KOPT-K1 (cell line): ENCODE measurements at regions not wholly inside any gene's neighbourhood (a gene's known extent, or its start where the extent isn't known, plus 50 kb on each side); places are given as distances from the start of the nearest gene placed in this dataset.

Experiments used
- H3K27ac ChIP-seq: fragments of 200-600 bp; sonication (generic); 2 replicates; pipeline ENCODE4 v1.5.1; 2016; ENCODE audit warnings: antibody characterized with exemption, mild to moderate bottlenecking, low read depth, low read length; ENCODE audit not compliant: poor library complexity, severe bottlenecking
- H3K36me3 ChIP-seq: fragments of 200-600 bp; sonication (generic); 2 replicates; pipeline ENCODE4 v1.5.1; 2017; ENCODE audit warnings: antibody characterized with exemption, mild to moderate bottlenecking, low read length, moderate library complexity; ENCODE audit not compliant: insufficient read depth
- H3K9me3 ChIP-seq: fragments of 200-600 bp; sonication (generic); 2 replicates; pipeline ENCODE4 v1.5.1; 2017; ENCODE audit warnings: antibody characterized with exemption, low read length, mild to moderate bottlenecking; ENCODE audit not compliant: insufficient read depth, poor library complexity, severe bottlenecking

DNA sequence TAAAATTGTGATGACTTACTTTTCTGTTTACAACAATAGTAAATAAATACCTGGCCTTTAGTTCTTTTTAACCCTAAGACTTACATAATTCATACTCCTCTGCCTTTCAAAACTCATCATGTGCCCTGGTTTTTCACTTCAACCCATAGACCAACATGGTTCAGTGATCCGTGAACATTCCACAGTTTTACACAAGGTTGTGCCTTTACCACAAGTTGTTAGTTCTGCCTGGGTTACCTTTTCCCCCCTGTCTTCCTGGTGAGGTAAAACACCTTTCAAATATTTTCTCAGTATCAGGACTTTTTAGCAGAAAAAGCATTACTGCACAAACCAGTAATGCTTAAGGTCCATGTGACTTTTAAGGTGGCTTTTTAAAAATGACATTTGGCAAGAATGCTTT lies 1466.4 kb downstream of the PLA2G4A start:
- Histone ChIP-seq H3K27ac (no peak overlapping the region), H3K36me3 (no peaks in the 10 kb centered on the region), H3K9me3 (no peaks in the 10 kb centered on the region)

DNA sequence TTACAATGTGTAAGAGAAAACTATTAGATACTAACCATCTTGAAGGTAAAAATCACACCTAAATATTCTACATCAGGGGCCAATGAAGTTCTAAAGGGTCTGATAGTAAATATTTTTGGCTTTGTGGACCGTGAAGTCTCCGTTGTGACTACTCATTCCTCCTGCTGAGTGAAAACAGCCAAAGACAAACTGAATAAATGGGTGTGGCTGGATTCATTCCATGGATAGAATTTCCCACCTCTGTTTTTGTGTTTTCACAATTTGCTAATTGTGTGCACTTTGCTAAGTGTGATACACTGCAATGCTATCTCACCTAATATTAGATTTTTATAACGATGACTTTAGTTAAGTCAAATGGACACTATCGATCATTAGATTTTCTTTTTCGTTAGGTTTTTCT lies 1474.0 kb downstream of the PLA2G4A start:
- Histone ChIP-seq H3K36me3 (no peaks in the 10 kb centered on the region), H3K27ac (no peak overlapping the region), H3K9me3 (no peaks in the 10 kb centered on the region)

DNA sequence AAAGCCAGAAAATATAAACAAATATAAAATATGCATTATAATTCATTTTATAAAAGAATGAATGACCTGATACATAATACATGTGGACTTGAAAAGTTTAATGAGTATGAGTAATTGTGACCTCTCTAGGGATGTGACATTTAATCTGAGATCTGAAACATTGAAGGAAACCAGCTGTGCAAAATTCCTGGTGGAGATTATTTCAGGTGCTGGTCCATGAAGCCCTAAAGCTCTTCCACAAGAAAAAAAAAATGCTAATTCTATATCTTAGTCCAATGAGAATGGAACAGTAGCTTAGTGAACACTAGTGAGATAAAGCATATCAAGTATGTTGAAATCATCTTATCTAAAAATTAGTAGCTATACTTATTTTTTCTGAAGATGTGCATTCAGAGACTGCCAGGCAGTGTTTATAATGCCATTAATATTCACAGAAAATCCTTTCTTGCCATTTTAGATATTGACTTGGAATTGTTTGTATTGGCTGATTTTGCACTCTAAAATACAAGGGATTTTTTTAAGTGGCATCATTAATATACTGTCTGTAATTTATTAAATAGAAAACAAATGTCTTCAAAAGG lies 1485.9 kb downstream of the PLA2G4A start:
- Histone ChIP-seq H3K9me3 (no peaks in the 10 kb centered on the region), H3K36me3 (no peaks in the 10 kb centered on the region), H3K27ac (no peak overlapping the region)

DNA sequence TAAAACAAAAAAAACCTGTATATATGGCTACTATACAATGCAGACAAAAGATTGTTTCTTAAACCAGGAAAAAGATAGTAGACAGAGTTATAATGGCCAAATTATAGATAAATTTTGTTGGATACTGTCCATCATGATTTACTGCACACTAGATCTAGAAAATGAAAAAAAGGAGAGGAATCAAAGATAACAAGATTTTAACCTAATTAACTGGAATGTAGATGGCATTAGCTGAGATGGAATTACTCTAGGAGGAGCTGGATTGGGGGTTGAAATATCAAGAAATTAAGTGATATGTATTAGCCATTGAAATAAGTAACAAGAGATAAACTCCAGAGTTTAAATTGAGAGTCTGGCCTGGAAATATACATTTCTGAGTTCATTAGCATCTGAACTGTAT lies 1489.1 kb downstream of the PLA2G4A start:
- Histone ChIP-seq H3K27ac (no peak overlapping the region), H3K9me3 (no peaks in the 10 kb centered on the region), H3K36me3 (no peaks in the 10 kb centered on the region)

DNA sequence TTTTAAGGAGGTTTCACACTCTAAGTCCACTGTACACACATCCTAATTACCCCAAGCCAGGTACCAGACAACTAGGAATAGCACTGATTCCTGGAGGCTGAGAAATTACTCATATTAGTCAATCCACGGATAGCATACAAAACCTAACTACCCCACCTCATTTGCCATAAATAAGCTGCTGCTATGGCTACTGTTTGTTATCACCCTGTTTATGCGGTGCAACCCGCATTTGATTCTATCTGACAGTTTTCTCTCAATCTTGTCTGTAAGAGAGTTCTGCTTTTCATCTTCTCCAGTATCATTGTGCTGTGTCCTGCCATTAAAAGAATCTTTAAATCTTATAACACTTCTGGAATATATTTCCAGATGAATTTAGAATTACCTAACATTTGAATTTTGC lies 1496.5 kb downstream of the PLA2G4A start:
- H3K27ac ChIP-seq: no peak overlapping the region
- no peaks in the 10 kb centered on the region for H3K36me3 ChIP-seq
- no peaks in the 10 kb centered on the region for H3K9me3 ChIP-seq

DNA sequence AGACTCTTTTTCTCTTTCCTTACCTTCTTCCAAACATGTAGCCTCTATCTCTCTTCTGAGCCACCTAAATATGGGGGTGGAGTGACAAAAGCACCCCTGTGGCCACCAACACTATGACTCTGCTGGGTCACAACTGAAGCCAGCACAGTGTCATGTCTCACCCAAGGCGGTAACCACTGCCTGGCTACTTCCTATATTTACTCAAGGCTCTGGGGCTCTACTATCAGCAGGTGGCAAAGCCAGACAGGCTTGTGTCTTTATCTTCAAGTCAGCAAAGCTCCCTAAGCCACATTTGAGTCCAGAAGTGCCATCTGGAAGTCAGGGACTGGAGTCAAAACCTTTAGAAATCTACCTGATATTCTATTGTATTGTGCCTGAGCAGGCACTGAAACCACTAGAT lies 1515.2 kb downstream of the PLA2G4A start:
- H3K9me3 ChIP-seq: no peaks in the 10 kb centered on the region
- no peak overlapping the region for H3K27ac ChIP-seq
- no peaks in the 10 kb centered on the region for H3K36me3 ChIP-seq

DNA sequence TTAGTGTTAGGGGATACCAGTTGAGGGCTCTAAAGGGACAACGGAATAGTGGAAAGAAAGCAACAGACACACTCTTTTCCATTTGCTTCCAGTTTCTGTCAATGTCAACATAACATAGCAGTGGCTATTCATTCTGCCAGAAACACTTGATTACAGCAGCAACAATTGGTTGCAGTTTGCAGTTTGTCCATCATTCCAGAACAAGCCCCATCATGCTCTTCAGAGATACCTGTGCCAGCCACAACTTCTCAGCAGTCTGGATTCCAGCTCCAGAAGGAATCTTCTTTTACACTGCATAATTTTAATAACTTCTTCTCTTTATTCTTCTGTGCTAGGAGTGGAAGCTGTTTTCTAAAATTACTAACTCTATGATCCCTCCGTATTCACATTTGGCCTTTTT lies 1521.4 kb downstream of the PLA2G4A start:
- H3K9me3 ChIP-seq: no peaks in the 10 kb centered on the region
- H3K27ac ChIP-seq: no peak overlapping the region
- no peaks in the 10 kb centered on the region for H3K36me3 ChIP-seq

DNA sequence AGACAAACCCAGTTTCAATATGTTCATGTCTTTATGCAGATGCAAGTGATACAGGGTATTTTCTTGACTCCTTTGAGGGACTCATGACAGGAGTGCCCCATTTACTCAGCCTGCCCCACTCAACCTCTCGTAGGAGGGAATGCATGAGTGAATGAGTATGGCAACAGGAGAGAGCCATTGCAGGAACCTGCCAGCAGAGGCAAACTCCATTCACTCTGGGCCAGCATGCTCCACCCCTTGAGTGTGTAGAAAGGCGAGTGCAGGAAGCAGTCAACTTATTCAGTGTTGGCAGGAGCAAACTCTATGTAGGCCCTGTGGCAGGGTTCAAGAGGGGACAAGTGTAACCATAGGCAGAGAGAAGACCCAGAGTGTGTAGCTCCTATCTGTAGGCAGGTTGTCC lies 1526.3 kb downstream of the PLA2G4A start:
- Histone ChIP-seq H3K9me3 (no peaks in the 10 kb centered on the region), H3K36me3 (no peaks in the 10 kb centered on the region), H3K27ac (no peak overlapping the region)

DNA sequence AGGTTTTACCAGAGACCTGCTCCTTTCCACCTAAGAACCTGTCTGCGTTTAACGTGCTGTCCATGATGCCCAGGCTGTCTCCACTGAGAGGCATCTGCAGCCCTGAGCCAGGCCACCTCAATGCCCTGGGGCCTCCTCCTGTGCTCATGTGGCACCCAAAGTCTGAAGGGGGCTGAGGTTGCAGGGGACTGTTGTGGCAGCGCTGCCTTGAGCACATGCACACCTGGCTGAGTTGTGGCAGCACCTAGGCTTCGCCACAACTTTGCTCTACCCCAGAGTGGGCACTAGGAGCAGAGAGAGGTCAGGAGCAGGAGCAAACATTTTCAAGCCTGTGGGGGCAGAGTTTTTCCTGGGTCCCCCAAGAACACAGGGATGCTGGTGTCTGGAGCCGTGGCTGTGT lies 1527.1 kb downstream of the PLA2G4A start:
- H3K36me3 ChIP-seq: no peaks in the 10 kb centered on the region
- H3K9me3 ChIP-seq: no peaks in the 10 kb centered on the region
- no peak overlapping the region for H3K27ac ChIP-seq

DNA sequence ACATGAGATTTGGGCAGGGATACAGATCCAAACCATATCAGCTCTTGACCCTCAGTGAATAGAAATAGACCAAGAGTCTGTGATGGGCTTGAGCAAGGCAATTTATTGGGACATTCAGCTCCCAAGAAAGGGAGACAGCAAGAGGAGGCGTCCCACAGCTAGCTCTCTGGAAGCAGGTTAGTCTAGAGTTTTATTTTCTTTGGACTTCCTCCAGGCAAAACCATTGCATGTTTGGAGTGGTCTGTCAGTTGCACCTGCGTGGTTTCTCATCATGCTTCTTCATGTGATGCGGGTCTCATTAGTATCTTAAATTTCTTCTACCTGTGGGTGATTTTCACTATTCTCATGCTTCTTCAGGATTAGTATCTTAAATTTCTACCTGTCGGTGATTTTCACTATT lies 1530.6 kb downstream of the PLA2G4A start:
- no peaks in the 10 kb centered on the region for H3K36me3 ChIP-seq
- no peak overlapping the region for H3K27ac ChIP-seq
- no peaks in the 10 kb centered on the region for H3K9me3 ChIP-seq

DNA sequence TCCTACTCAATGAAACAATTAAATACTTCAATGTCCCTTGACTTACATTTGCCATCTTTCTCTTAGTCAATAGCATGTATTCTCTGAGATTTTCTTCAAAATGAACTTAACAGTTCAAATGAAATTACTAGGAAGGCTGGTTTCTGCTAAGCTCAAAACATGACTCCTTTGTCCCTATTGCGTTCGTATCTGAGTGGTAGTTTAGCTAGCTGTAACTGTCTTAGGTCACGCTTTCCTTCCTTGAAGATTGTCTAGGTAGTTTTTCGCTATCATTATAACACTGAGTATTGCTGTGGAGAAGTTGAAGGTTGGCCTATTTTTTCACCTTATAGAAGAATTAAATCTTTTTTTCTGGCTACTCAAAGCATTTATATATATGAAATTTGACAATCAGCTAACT lies 1535.2 kb downstream of the PLA2G4A start:
- no peaks in the 10 kb centered on the region for H3K36me3 ChIP-seq
- no peak overlapping the region for H3K27ac ChIP-seq
- H3K9me3 ChIP-seq: no peaks in the 10 kb centered on the region

DNA sequence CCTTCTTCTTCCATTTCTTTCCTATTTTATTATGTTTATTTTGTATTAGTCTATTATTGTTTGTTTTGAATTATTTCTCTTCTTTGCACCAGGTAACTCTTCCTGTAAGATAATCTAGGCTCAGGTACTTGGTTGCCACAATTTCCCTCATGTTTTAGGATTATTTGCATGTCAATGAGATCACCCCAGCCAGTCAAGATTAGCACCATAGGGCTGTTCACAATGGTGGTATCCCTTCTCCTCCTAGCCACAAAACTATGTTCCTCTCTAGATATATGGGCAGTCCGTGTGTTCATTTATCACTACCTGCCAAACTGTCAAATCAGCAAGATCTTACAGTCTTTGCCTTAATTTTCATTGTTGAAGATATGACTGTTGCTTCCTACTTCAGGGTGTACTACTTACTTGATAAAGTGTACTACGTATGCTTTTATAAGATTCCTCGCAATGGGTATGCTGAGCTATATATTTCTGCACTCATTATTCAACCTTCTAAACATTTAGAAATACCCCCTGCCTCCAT lies 1536.2 kb downstream of the PLA2G4A start:
- Histone ChIP-seq H3K9me3 (no peaks in the 10 kb centered on the region), H3K36me3 (no peaks in the 10 kb centered on the region), H3K27ac (no peak overlapping the region)

DNA sequence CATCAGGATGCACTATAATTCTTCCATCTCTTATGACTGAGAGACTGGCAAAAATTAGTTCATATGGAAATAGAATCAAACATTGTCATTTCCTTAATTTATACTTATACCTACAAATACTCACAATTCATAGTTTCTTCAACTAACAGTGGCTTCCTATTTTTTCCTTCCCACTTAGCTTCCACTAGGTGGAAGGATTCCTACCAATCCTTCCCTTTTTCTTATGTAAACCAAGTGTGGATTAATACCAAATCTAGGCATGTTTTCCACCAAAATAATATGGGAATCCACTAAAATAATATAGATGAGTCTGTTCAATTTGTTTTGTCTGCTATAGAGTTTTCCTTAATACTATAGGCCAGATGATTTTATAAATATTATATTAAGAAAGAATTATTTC lies 1537.1 kb downstream of the PLA2G4A start:
- H3K27ac ChIP-seq: no peak overlapping the region
- no peaks in the 10 kb centered on the region for H3K9me3 ChIP-seq
- no peaks in the 10 kb centered on the region for H3K36me3 ChIP-seq

DNA sequence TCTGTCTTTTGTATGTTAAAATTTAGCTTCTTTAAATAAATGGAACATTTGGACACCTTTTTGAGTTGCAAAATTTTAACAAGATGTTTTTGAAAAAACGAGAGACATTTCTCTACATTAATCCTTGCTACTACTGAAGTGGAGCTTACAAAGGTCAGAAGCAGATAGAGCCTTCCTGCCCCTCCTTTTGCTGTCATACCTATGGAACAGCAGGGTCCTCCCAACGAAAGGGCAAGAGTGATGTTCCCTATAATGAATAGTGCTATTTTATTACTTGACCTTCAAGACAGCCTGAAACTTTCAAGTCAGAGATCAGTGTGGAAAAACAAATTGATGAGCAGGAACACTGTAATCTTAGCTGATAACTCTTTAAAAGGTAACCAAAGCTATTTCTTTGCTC lies 1538.9 kb downstream of the PLA2G4A start:
- H3K27ac ChIP-seq: no peak overlapping the region

DNA sequence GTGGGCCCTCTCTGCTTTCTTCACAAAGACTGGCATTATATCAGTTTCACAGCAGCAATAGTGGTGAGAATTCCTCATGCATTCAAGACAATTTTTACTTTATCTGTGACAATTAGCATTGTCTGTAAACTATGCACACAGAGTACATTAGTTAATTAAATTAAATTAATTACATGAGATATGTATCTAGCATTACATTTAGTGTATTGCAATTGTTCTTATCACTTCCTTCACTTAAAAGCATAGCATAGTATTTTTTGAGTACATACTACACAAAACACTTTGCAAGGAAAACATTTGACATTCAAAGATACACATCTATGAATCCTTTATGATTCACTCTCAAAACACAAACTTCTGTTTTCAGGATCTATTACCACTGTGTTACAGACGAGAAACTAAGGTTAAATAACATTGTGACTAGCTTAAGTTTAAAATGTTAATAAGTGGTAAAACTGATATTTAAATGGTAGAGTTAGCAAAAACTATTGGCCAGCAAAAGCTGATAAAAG lies 1542.6 kb downstream of the PLA2G4A start:
- Histone ChIP-seq H3K36me3 (no peaks in the 10 kb centered on the region), H3K9me3 (no peaks in the 10 kb centered on the region), H3K27ac (no peak overlapping the region)

More for the DNA sequence above, 1538.9 kb downstream of the PLA2G4A start:
- no peaks in the 10 kb centered on the region for H3K36me3 ChIP-seq
- no peaks in the 10 kb centered on the region for H3K9me3 ChIP-seq

DNA sequence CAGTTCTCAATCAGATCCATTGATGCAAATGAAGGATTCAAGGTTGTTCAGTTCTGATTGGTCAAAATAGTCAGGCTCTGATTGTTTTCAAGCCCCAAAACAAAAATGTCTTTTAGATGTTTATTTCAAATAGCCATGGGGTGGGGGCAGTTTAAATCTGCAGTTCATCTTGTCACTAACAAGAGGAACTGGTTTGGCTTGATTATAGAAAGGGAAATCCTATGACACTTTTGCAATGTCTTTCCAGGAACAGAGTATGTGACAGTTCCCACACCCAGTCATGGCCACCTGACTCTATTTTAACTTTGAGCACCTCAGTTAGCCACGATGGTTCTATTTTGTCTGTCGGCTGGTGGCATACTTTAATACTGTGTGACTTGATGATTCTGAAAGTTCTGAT lies 1544.1 kb downstream of the PLA2G4A start:
- Histone ChIP-seq H3K36me3 (no peaks in the 10 kb centered on the region), H3K9me3 (no peaks in the 10 kb centered on the region), H3K27ac (no peak overlapping the region)
